Astrocyte (in vitro differentiated cells and primary cell): ENCODE measurements at regions not wholly inside any gene's neighbourhood (a gene's known extent, or its start where the extent isn't known, plus 50 kb on each side); places are given as distances from the start of the nearest gene placed in this dataset.

ENCODE experiments used
- DNase-seq: peaks from one replicate; pipeline ENCODE4 v3.0.0-alpha.2; 2010; ENCODE audit warnings: low read depth
- FAIRE-seq: peaks from 2 replicates; lab custom pipeline; 2011; peaks lifted over from hg19 to GRCh38; lab: Jason Lieb, UNC
- H2AFZ ChIP-seq: 2 replicates; pipeline ENCODE4 v1.6.0; 2012; ENCODE audit warnings: low read depth, low read length, inconsistent platforms
- H3K27ac ChIP-seq: 2 replicates; pipeline ENCODE4 v1.5.1; 2011; ENCODE audit warnings: low read depth, low read length, inconsistent platforms
- H3K27me3 ChIP-seq: 2 replicates; pipeline ENCODE4 v1.6.0; 2011; ENCODE audit warnings: low read length, inconsistent platforms; ENCODE audit not compliant: insufficient read depth
- H3K36me3 ChIP-seq: 2 replicates; pipeline ENCODE4 v1.5.1; 2011; ENCODE audit warnings: low read length, inconsistent platforms; ENCODE audit not compliant: insufficient read depth
- H3K4me1 ChIP-seq: 2 replicates; pipeline ENCODE4 v1.5.1; 2011; ENCODE audit warnings: low read length, inconsistent platforms; ENCODE audit not compliant: insufficient read depth
- H3K4me2 ChIP-seq: 2 replicates; pipeline ENCODE4 v1.6.0; 2012; ENCODE audit warnings: low read length, inconsistent platforms
- H3K4me3 ChIP-seq: 2 replicates; pipeline ENCODE4 v1.5.1; 2011; ENCODE audit warnings: low read depth, mild to moderate bottlenecking, low read length, inconsistent platforms; ENCODE audit not compliant: insufficient read depth
- H3K79me2 ChIP-seq: 2 replicates; pipeline ENCODE4 v1.6.0; 2012; ENCODE audit warnings: mild to moderate bottlenecking, low read length, inconsistent platforms; ENCODE audit not compliant: insufficient read depth
- H3K9ac ChIP-seq: 2 replicates; pipeline ENCODE4 v1.6.0; 2012; ENCODE audit warnings: mild to moderate bottlenecking, low read length, inconsistent platforms
- H3K9me3 ChIP-seq: 2 replicates; pipeline ENCODE4 v1.5.1; 2012; ENCODE audit warnings: low read depth, mild to moderate bottlenecking, low read length, inconsistent platforms; ENCODE audit not compliant: insufficient read depth
- H4K20me1 ChIP-seq: 2 replicates; pipeline ENCODE4 v1.6.0; 2012; ENCODE audit warnings: low read length, inconsistent platforms; ENCODE audit not compliant: insufficient read depth
- H3K27ac Mint-ChIP-seq: one replicate; pipeline ENCODE4 v1.8.0; 2021; ENCODE audit warnings: mild to moderate bottlenecking, mixed read lengths; ENCODE audit not compliant: unreplicated experiment
- H3K27me3 Mint-ChIP-seq: one replicate; pipeline ENCODE4 v1.8.0; 2021; ENCODE audit warnings: low read depth, mixed read lengths; ENCODE audit not compliant: unreplicated experiment
- H3K36me3 Mint-ChIP-seq: one replicate; pipeline ENCODE4 v1.8.0; 2021; ENCODE audit warnings: low read depth, mixed read lengths; ENCODE audit not compliant: unreplicated experiment
- H3K4me1 Mint-ChIP-seq: one replicate; pipeline ENCODE4 v1.8.0; 2021; ENCODE audit warnings: low read depth, mixed read lengths; ENCODE audit not compliant: unreplicated experiment
- H3K4me3 Mint-ChIP-seq: one replicate; pipeline ENCODE4 v1.8.0; 2021; ENCODE audit warnings: mild to moderate bottlenecking, moderate library complexity, mixed read lengths; ENCODE audit not compliant: unreplicated experiment
- H3K9me3 Mint-ChIP-seq: one replicate; pipeline ENCODE4 v1.8.0; 2021; ENCODE audit warnings: mild to moderate bottlenecking, mixed read lengths; ENCODE audit not compliant: unreplicated experiment
- CTCF ChIP-seq: IDR thresholded peaks from 2 replicates; pipeline ENCODE4 v1.5.1; 2011; ENCODE audit warnings: low read depth, mild to moderate bottlenecking, inconsistent platforms, low read length, moderate library complexity; ENCODE audit not compliant: insufficient read depth
- EZH2 ChIP-seq: IDR thresholded peaks from 2 replicates; pipeline ENCODE4 v1.6.1; 2012; ENCODE audit warnings: mild to moderate bottlenecking, low read length, inconsistent platforms; ENCODE audit not compliant: insufficient read depth

GRCh38 chr6:145272246-145272645 is 463.1 kb downstream of the EPM2A start:
- TF ChIP-seq EZH2 = no peak
- no peak for TF ChIP-seq CTCF
- H3K9ac ChIP-seq = no peak overlapping the region
- H3K9me3 Mint-ChIP-seq = peaks cover 3% of the 10 kb centered on the region
- no peaks in the 10 kb centered on the region for H3K79me2 ChIP-seq
- no peak overlapping the region for H3K4me3 Mint-ChIP-seq
- H3K4me1 Mint-ChIP-seq = peaks cover 4% of the 10 kb centered on the region
- H3K4me1 ChIP-seq = no peaks in the 10 kb centered on the region
- H2AFZ ChIP-seq = no peak overlapping the region
- H3K36me3 ChIP-seq = no peaks in the 10 kb centered on the region
- H3K27ac ChIP-seq = no peak overlapping the region
- no peak overlapping the region for H3K4me3 ChIP-seq
- H3K36me3 Mint-ChIP-seq = no peaks in the 10 kb centered on the region
- no peak overlapping the region for H3K27ac Mint-ChIP-seq
- FAIRE-seq = no peak
- no peak for DNase-seq
- H3K27me3 Mint-ChIP-seq = no peaks in the 10 kb centered on the region
- H3K4me2 ChIP-seq = no peak overlapping the region
- no peaks in the 10 kb centered on the region for H3K9me3 ChIP-seq
- H3K27me3 ChIP-seq = peaks cover under 1% of the 10 kb centered on the region
- H4K20me1 ChIP-seq = no peaks in the 10 kb centered on the region

- Mint-ChIP-seq H3K4me1 (peaks cover 4% of the 10 kb centered on the region), H3K27me3 (no peaks in the 10 kb centered on the region), H3K4me3 (no peak overlapping the region), H3K27ac (no peak overlapping the region), H3K9me3 (peaks cover 3% of the 10 kb centered on the region), H3K36me3 (no peaks in the 10 kb centered on the region)
- no peaks in the 10 kb centered on the region for H4K20me1 ChIP-seq
- H3K9ac ChIP-seq = no peak overlapping the region
- TF ChIP-seq CTCF (no peak), EZH2 (no peak)
- H3K4me2 ChIP-seq = no peak overlapping the region
- no peaks in the 10 kb centered on the region for H3K9me3 ChIP-seq
- FAIRE-seq = no peak
- no peak overlapping the region for H3K4me3 ChIP-seq
- H3K27me3 ChIP-seq = no peaks in the 10 kb centered on the region
- no peaks in the 10 kb centered on the region for H3K36me3 ChIP-seq
- no peak for DNase-seq
- no peaks in the 10 kb centered on the region for H3K79me2 ChIP-seq
- H3K4me1 ChIP-seq = no peaks in the 10 kb centered on the region
- no peak overlapping the region for H3K27ac ChIP-seq
- no peak overlapping the region for H2AFZ ChIP-seq
Measured at GRCh38 chr6:145273136-145273535, 462.2 kb downstream of the EPM2A start.

GRCh38 chr6:145274083-145274482 is 461.2 kb downstream of the EPM2A start:
- Histone ChIP-seq H3K27ac (no peak overlapping the region), H3K4me1 (no peaks in the 10 kb centered on the region), H2AFZ (no peak overlapping the region), H4K20me1 (no peaks in the 10 kb centered on the region), H3K36me3 (no peaks in the 10 kb centered on the region), H3K9me3 (no peaks in the 10 kb centered on the region), H3K27me3 (no peaks in the 10 kb centered on the region), H3K4me2 (no peak overlapping the region), H3K79me2 (no peaks in the 10 kb centered on the region), H3K9ac (no peak overlapping the region), H3K4me3 (no peak overlapping the region)
- no peak overlapping the region for H3K27ac Mint-ChIP-seq
- FAIRE-seq = no peak
- no peaks in the 10 kb centered on the region for H3K27me3 Mint-ChIP-seq
- H3K9me3 Mint-ChIP-seq = peaks cover 3% of the 10 kb centered on the region
- DNase-seq = no peak
- H3K4me1 Mint-ChIP-seq = peaks cover 7% of the 10 kb centered on the region
- no peak overlapping the region for H3K4me3 Mint-ChIP-seq
- H3K36me3 Mint-ChIP-seq = no peaks in the 10 kb centered on the region
- TF ChIP-seq EZH2 (no peak), CTCF (no peak)
